Common myeloid progenitor, CD34-positive (primary cell): ENCODE measurements at regions not wholly inside any gene's neighbourhood (a gene's known extent, or its start where the extent isn't known, plus 50 kb on each side); places are given as distances from the start of the nearest gene placed in this dataset.

ENCODE experiments used
- CTCF ChIA-PET: fragments of 350-600 bp; sonication (Branson Sonifier 250); formaldehyde crosslinking; loops from one replicate; lab custom pipeline; 2021; ENCODE audit warnings: antibody characterized with exemption; lab: Charles Lee
- POLR2A ChIA-PET: fragments of 350-600 bp; sonication (Branson Sonifier 250); formaldehyde crosslinking; loops from one replicate; lab custom pipeline; 2021; ENCODE audit warnings: antibody characterized with exemption; lab: Charles Lee
- DNase-seq, 3 donors: peaks; one replicate each; pipeline versions ENCODE4 v3.0.0 to v3.0.0-alpha.2; 2013
- H3K27ac ChIP-seq, 2 experiments: 1 replicate in 1 of 2; 2 replicates in 1 of 2; pipeline ENCODE4 v1.7.0; 2013; ENCODE audit warnings: inconsistent platforms in 2 of 2, low read length in 2 of 2, mild to moderate bottlenecking in 2 of 2, low read depth in 1 of 2, moderate library complexity in 1 of 2; ENCODE audit not compliant: severe bottlenecking in 2 of 2, insufficient read depth in 1 of 2, poor library complexity in 1 of 2
- H3K27me3 ChIP-seq, 5 experiments: replicated peaks in 2 of 5; 1 replicate in 3 of 5; 2 replicates in 2 of 5; pipeline versions ENCODE4 v1.6.1 to v1.7.0; 2013; ENCODE audit warnings: low read length in 4 of 5, mild to moderate bottlenecking in 2 of 5, moderate library complexity in 2 of 5, inconsistent platforms in 1 of 5; ENCODE audit not compliant: insufficient read depth in 5 of 5, control insufficient read depth in 4 of 5
- H3K36me3 ChIP-seq, 4 experiments: 1 replicate in 2 of 4; 2 replicates in 2 of 4; pipeline versions ENCODE4 v1.6.1 to v1.7.0; 2013; ENCODE audit warnings: low read length in 3 of 4, control low read depth in 1 of 4, mild to moderate bottlenecking in 1 of 4; ENCODE audit not compliant: control insufficient read depth in 4 of 4, insufficient read depth in 4 of 4
- H3K4me1 ChIP-seq, 4 experiments: 1 replicate in 3 of 4; 2 replicates in 1 of 4; pipeline versions ENCODE4 v1.6.1 to v1.7.1; 2013; ENCODE audit warnings: low read length in 3 of 4, mild to moderate bottlenecking in 3 of 4, control low read depth in 1 of 4, inconsistent platforms in 1 of 4, moderate library complexity in 1 of 4; ENCODE audit not compliant: control insufficient read depth in 4 of 4, insufficient read depth in 4 of 4; ENCODE audit errors: control extremely low read depth in 1 of 4
- H3K4me3 ChIP-seq, 7 experiments: 1 replicate in 4 of 7; 2 replicates in 3 of 7; pipeline versions ENCODE4 v1.5.1 to v1.7.0; 2013; ENCODE audit warnings: mild to moderate bottlenecking in 7 of 7, low read length in 6 of 7, moderate library complexity in 6 of 7, inconsistent platforms in 2 of 7, low read depth in 2 of 7, control low read depth in 1 of 7; ENCODE audit not compliant: insufficient read depth in 4 of 7, control insufficient read depth in 1 of 7; ENCODE audit errors: extremely low read depth in 1 of 7
- H3K9me3 ChIP-seq, 5 experiments: 1 replicate in 4 of 5; 2 replicates in 1 of 5; pipeline versions ENCODE4 v1.6.1 to v1.7.1; 2013; ENCODE audit warnings: low read length in 4 of 5, mild to moderate bottlenecking in 2 of 5, inconsistent platforms in 1 of 5, low read depth in 1 of 5, moderate library complexity in 1 of 5; ENCODE audit not compliant: control insufficient read depth in 4 of 5, insufficient read depth in 2 of 5; ENCODE audit errors: control extremely low read depth in 1 of 5
- WGBS: methylation state at CpG from one replicate; pipeline ENCODE4 v1.1.5; 2013; ENCODE audit not compliant: insufficient coverage; 5-methylcytosine and 5-hydroxymethylcytosine counted together

DNA sequence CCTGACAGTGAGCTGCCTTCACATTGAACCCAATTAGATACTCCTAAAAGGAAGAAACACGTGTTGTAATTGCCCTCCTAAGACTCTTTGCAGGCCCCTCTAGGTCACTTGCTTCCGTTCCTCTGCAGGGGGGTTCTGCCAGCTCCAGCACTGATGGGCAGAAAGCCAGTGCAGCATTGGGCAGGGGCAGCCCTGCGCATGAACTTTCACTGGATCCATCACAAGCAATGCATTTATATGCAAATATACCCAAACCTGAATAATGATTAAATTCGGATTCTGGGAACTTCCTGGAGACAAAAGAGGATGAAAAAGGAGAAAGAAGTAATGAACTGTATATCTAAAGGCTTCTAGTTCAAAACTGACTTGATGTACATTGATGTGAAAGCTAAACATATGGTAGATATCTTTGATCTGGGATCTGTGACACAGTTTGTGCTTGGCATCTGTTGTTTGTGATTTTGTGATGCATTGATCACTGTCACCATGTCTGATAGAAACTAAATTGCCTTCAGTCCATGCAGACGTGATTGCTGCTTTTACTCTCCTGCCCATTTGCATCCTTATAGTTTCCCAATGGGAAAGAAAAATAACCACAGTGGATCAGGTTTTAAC is 313.4 kb downstream of the DEPDC1B start:
- no peaks in the 10 kb centered on the region for H3K4me1 ChIP-seq
- 96% methylated on average over 3 of the region's 5 CpGs for WGBS
- H3K9me3 ChIP-seq = no peaks in the 10 kb centered on the region
- POLR2A ChIA-PET = no interaction called here
- H3K27ac ChIP-seq = no peak overlapping the region
- no peaks in the 10 kb centered on the region for H3K36me3 ChIP-seq
- DNase-seq = no peak
- H3K27me3 ChIP-seq = no peaks in the 10 kb centered on the region
- CTCF ChIA-PET = interaction anchor here (1.7 kb wide), 1 partner anchor 573 kb away, joined by 3 read pairs; no protein-coding TSS in a partner anchor
- H3K4me3 ChIP-seq = no peak overlapping the region

DNA sequence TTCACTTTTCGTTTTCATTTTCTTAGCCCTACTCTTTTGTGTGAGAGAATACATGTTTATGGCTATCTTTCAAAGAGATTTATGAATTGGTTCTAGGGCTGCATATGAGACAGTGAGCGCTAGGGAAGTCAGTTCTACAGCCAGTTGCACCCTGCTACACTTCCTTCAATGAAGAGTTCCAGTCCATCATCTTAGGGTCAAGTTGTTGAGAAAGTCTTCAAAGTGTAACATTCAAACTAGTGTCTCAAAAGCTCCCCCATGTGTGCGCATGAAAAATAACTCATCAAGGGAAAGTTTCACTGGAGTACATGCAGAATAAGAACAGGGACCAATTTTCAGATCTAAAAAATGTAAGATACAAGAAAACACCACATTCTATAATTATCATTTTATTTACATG is 317.2 kb downstream of the DEPDC1B start:
- Histone ChIP-seq H3K4me1 (no peaks in the 10 kb centered on the region), H3K36me3 (no peaks in the 10 kb centered on the region), H3K4me3 (no peak overlapping the region), H3K27me3 (no peaks in the 10 kb centered on the region), H3K27ac (no peak overlapping the region), H3K9me3 (no peaks in the 10 kb centered on the region)
- POLR2A ChIA-PET = no interaction called here
- WGBS = 33% methylated on average over 1 of the region's 3 CpGs
- DNase-seq = peak; percentile 23 to 41 (median 39)
- CTCF ChIA-PET = interaction anchor here (1.7 kb wide), 1 partner anchor 569 kb away, joined by 5 read pairs; no protein-coding TSS in a partner anchor

DNA sequence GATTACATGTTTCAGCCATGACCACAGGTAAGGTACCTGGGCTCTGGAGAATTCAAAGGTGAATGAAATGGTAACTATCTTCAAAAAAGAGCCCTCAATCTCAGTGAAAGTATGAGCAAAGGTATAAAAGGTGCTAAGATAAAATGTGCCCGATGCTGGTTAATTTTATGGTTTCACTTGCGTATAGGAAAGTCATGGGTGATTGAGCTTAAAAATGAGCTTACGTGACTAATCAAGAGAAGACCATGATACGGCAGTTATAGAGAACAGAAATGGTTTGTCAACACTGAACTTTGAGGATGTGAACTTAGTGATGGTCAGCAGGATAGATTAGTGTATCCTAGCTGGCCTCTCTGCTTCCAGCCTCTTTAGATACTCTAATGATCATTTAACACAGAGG is 320.1 kb downstream of the DEPDC1B start:
- 95% methylated on average over 4 of the region's 4 CpGs for WGBS
- Histone ChIP-seq H3K4me3 (no peak overlapping the region), H3K27me3 (no peaks in the 10 kb centered on the region), H3K9me3 (no peaks in the 10 kb centered on the region), H3K4me1 (no peaks in the 10 kb centered on the region), H3K36me3 (no peaks in the 10 kb centered on the region), H3K27ac (no peak overlapping the region)
- ChIA-PET POLR2A (no interaction called here), CTCF (interaction anchor here (1.3 kb wide), 1 partner anchor 15 kb away, joined by 3 read pairs; no protein-coding TSS in a partner anchor)
- no peak for DNase-seq

DNA sequence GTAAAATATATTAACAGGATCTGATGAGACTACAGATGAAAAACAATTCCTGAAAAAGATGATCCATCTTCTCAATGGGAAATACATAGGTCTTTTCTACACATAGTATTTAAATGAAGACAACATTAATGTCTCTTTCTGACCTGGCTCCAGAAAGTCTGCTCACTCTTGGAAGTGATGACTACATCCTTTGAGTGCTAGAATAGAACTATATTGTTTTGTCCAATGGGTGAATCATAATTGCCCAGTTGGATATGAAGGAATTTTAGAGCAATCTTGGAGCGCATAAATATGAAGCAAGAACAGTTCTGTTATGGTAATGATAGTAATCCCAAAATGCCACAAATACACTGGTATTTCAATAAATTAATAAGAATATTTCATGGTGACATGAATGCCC is 322.1 kb downstream of the DEPDC1B start:
- ChIA-PET POLR2A (no interaction called here), CTCF (no interaction called here)
- Histone ChIP-seq H3K27me3 (no peaks in the 10 kb centered on the region), H3K9me3 (no peaks in the 10 kb centered on the region), H3K27ac (no peak overlapping the region), H3K4me3 (no peak overlapping the region), H3K4me1 (no peaks in the 10 kb centered on the region), H3K36me3 (no peaks in the 10 kb centered on the region)
- no CpG with 5 or more reads among the region's 1 CpG for WGBS
- DNase-seq = no peak

DNA sequence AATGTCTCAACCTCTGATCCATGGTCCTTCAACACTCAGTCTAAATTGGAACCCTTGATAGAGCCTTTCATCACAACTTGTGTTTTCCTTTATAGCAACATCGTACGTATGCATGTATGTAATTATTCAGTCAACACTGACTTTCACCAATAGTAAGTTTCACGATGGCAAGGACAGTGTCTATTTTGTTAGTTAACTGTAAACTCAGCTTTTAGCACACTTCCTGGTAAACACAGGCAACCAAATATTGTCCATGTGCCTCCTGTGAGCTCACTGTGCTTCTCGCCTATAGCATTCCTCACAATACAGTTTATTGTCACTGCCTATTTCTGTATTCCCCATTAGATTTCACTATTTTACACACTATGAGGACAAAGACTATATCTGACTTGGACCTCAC is 323.1 kb downstream of the DEPDC1B start:
- H3K36me3 ChIP-seq = no peaks in the 10 kb centered on the region
- DNase-seq = no peak
- POLR2A ChIA-PET = no interaction called here
- WGBS = 100% methylated on average over 2 of the region's 4 CpGs
- H3K9me3 ChIP-seq = no peaks in the 10 kb centered on the region
- H3K27ac ChIP-seq = no peak overlapping the region
- H3K4me1 ChIP-seq = no peaks in the 10 kb centered on the region
- H3K4me3 ChIP-seq = no peak overlapping the region
- CTCF ChIA-PET = no interaction called here
- no peaks in the 10 kb centered on the region for H3K27me3 ChIP-seq

DNA sequence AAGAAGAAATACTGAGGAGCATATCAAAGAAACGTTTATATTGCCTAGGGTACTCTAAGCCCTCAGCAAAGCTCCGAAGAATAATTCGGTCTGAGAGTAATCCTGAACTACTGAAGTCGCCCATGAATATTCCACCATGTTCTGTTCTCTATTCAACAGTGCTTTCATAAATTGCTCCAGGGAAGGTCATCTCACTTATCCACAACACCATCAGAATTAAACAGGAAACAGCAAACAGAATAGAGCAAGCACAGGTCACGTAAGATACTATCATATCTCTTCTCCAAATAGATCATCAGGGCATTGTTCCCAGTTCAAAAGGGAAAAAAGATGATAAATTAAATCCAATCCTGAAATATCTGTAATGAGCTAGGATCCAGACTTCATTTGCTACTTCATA is 325.6 kb downstream of the DEPDC1B start:
- no peaks in the 10 kb centered on the region for H3K27me3 ChIP-seq
- H3K4me1 ChIP-seq = no peaks in the 10 kb centered on the region
- H3K9me3 ChIP-seq = no peaks in the 10 kb centered on the region
- no peak overlapping the region for H3K4me3 ChIP-seq
- H3K27ac ChIP-seq = no peak overlapping the region
- CTCF ChIA-PET = interaction anchor here (1.3 kb wide), 1 partner anchor 13 kb away, joined by 3 read pairs; no protein-coding TSS in a partner anchor
- H3K36me3 ChIP-seq = no peaks in the 10 kb centered on the region
- 100% methylated on average over 4 of the region's 5 CpGs for WGBS
- POLR2A ChIA-PET = no interaction called here
- DNase-seq = no peak

DNA sequence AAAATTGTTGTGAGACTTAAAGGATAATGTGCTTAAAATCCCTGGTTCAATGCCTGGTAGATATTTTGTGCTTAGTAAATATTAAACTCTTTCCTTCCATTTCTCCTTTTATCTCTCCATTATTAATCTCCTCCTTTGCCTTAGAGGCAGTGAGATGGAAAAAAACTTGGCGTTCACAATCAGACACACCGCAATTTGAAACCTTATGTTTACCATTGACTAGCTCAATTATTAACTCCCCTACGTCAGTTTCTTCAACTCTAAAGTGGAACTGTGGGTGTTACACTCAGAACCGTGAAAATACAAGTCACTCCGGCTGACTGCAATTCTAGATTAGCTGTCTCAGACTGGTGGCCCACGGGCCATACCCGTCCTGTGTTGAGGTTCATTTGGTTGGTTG is 327.2 kb downstream of the DEPDC1B start:
- Histone ChIP-seq H3K4me3 (no peak overlapping the region), H3K9me3 (no peaks in the 10 kb centered on the region), H3K27ac (no peak overlapping the region), H3K4me1 (no peaks in the 10 kb centered on the region), H3K27me3 (no peaks in the 10 kb centered on the region), H3K36me3 (no peaks in the 10 kb centered on the region)
- ChIA-PET POLR2A (interaction anchor here (0.7 kb wide), 1 partner anchor 385 kb away, joined by 3 read pairs; no protein-coding TSS in a partner anchor), CTCF (no interaction called here)
- no peak for DNase-seq
- 92% methylated on average over 4 of the region's 7 CpGs for WGBS
